Lower leg skin (tissue), 4 donors: ENCODE measurements at regions not wholly inside any gene's neighbourhood (a gene's known extent, or its start where the extent isn't known, plus 50 kb on each side); places are given as distances from the start of the nearest gene placed in this dataset.

Experiments
- DNase-seq, 2 donors: peaks; one replicate each; pipeline ENCODE4 v3.0.0-alpha.2; 2019; ENCODE audit warnings: low spot score in 2 of 2
- H3K4me3 ChIP-seq: fragments of 200-600 bp; sonication (generic); 2 replicates; pipeline ENCODE4 v1.5.1; 2017; ENCODE audit warnings: mild to moderate bottlenecking, low read depth; ENCODE audit not compliant: poor library complexity, severe bottlenecking
- CTCF ChIP-seq, 3 donors: fragments of 450-650 bp; IDR thresholded peaks; one replicate each; pipeline ENCODE4 v1.5.1; 2016; ENCODE audit warnings: antibody characterized with exemption in 3 of 3, mild to moderate bottlenecking in 3 of 3, moderate library complexity in 2 of 3
- POLR2A ChIP-seq, 2 donors: fragments of 450-650 bp; IDR thresholded peaks; one replicate each; pipeline ENCODE4 v1.6.1; 2016 to 2017; ENCODE audit warnings: antibody characterized with exemption in 2 of 2, mild to moderate bottlenecking in 1 of 2, moderate library complexity in 1 of 2
- WGBS, 2 donors: methylation state at CpG; one replicate each; pipeline ENCODE4 v1.1.5; 2018; 5-methylcytosine and 5-hydroxymethylcytosine counted together
- intact Hi-C: fragments of 100-400 bp; cut with DNase I; formaldehyde crosslinking; loops from one replicate; pipeline ENCODE4 v1.15.0; 2023; ENCODE audit warnings: low total_unique reads

DNA sequence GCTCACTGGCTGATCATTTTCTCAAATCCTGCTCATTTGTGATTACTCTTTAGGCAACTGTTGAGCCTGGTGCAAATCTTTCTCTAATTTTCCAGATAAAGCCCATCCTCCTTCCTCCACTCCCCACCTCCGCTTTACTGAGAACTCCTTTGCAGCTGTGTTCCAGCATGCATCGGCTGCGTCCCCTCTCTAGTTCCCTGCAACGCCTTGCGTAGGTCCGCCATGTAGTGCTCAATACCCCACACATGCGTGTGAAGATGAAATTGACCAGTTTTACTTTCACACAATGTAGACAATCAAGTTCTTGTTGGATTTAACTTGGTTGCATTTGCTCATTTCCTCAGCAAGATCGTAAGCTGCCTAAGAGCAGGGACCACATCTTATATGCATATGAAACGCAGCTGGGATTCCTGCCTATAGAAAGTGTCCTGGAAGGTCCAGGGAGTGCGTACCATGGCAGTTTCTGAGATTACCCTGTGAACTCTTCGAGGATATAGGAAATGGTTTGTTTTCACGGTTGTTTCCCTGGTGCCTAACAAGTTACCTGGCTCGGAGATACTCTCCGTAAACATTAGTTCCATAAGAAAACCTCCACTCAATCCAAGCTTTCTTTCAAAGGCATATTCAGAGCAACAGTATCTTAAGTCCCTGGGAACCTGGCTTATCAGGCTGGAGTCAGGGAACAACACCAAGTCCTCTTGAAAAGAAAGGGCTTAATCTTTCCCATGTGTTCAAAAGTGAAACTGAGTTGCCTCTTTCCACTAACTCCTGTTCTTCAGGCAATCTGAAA lies 766.4 kb upstream of the ID2 start:
- WGBS, 2 donors, result 76 to 80% methylated on average over 14 of the region's 14 CpGs
- DNase-seq, result no peak
- TF ChIP-seq CTCF (IDR thresholded peaks at IDR 0.05) (no peak), POLR2A (IDR thresholded peaks at IDR 0.05) (no peak)
- intact Hi-C loops, result no loop called here
- H3K4me3 ChIP-seq, result no peak overlapping the region

DNA sequence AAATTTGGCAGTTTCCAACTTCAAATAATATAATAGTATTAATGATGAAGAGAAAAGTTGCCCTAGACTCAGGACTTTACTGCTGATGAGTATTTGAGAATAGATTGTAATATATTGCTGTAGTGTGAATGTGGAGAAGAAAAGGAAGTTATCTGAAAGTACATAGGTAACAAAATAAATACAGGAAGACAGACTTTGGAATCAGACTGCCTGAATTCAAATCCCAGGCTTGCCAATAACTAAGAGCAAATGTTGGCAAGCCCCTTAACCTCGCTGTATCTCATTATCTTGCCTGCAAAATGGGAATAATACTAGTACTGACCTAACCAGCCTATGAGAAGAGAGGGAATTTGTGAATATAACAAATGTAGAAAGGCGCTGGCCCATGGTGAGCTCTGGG lies 765.2 kb upstream of the ID2 start:
- no peak overlapping the region for H3K4me3 ChIP-seq
- no peak for DNase-seq
- 89 to 97% methylated on average over 2 of the region's 2 CpGs for WGBS, 2 donors
- no peak for TF ChIP-seq CTCF (IDR thresholded peaks at IDR 0.05)
- TF ChIP-seq POLR2A (IDR thresholded peaks at IDR 0.05), result no peak
- intact Hi-C loops, result no loop called here

DNA sequence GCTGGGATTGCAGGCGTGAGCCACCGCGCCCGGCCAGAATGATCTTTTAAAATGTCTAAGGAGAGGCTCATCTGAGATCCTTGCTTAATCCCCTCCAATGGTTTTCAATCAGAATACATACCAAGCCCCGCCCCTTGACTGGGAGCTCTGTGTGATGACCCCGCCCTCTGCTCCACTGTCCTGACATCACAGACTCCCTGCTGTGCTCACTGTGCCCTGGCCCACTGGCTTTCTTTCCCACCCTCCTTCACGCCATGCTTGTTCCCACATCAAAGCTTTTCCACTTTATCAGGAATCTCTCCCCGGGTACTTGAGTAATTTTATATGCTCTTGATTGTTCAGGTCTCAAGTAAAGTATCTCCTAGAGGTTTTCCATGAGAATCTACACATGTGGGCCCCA lies 762.3 kb upstream of the ID2 start:
- H3K4me3 ChIP-seq, result no peak overlapping the region
- 91 to 94% methylated on average over 8 of the region's 8 CpGs for WGBS, 2 donors
- TF ChIP-seq CTCF (IDR thresholded peaks at IDR 0.05) (no peak), POLR2A (IDR thresholded peaks at IDR 0.05) (no peak)
- intact Hi-C loops, result no loop called here
- DNase-seq, result no peak

DNA sequence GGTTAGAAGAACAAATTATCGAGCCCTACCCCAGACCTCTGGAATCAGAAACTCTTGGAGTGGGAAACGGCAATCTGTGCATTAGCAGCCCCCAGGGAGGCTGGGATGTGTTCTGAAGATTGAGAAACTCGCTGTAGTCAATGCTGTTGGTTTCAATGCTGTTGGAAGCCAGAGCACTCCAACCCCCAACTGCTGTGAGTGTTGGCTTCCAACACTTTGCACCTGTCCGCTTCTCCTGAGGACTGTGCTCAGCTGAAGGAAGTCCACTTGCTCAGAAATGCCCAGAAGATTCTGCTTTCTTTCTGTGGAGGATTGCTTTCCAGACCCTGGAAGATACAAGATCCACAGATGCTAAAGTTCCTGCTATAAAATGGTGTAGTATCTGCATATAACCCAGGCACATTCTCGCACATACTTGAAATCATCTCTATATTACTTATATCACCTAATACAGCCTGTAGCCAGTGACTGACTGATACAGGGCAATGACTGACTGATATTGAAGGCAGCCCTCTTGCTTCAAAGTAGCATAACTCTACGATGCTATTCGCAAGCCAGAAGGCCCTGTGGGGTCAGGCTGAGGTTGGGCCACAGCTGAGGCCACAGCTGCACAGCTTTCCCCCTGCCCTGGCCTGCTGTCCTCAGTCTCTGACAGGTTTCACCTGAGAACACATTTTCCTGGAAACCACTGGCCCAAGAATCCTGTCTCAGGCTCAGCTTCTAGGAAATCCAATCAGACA lies 757.7 kb upstream of the ID2 start:
- no peak overlapping the region for H3K4me3 ChIP-seq
- TF ChIP-seq CTCF (IDR thresholded peaks at IDR 0.05), result no peak
- no peak for TF ChIP-seq POLR2A (IDR thresholded peaks at IDR 0.05)
- 69 to 78% methylated on average over 7 of the region's 7 CpGs for WGBS, 2 donors
- intact Hi-C loops, result no loop called here
- DNase-seq, result no peak

- no peak for TF ChIP-seq POLR2A (IDR thresholded peaks at IDR 0.05)
- TF ChIP-seq CTCF (IDR thresholded peaks at IDR 0.05), result no peak
- intact Hi-C loops, result no loop called here
- DNase-seq, result no peak
- 63% methylated on average over 1 of the region's 1 CpG for WGBS, 2 donors
- H3K4me3 ChIP-seq, result no peak overlapping the region
These were observed 756.4 kb upstream of the ID2 start for GRCh38 chr2:7925506-7925905.
